ENCODE measurements at regions not wholly inside any gene's neighbourhood (a gene's known extent, or its start where the extent isn't known, plus 50 kb on each side); places are given as distances from the start of the nearest gene placed in this dataset.

- TF ChIP-seq CTCF (IDR thresholded peaks at IDR 0.05) (no peak), EZH2 (IDR thresholded peaks at IDR 0.05; ENCODE audit: borderline replicate concordance, insufficient read depth, low read depth, low read length, poor library complexity, severe bottlenecking) (no peak)
Measured at GRCh38 chr2:200168641-200169555, 137.6 kb upstream of the SPATS2L start.

Data from B cell (primary cell).